NCI-H460 (cell line): ENCODE measurements at regions not wholly inside any gene's neighbourhood (a gene's known extent, or its start where the extent isn't known, plus 50 kb on each side); places are given as distances from the start of the nearest gene placed in this dataset.

Source experiments
- DNase-seq: peaks from one replicate; pipeline ENCODE4 v3.0.0-alpha.2; 2016; ENCODE audit warnings: low read depth; ENCODE audit errors: extremely low read depth

GRCh38 chr10:117427356-117427755, 52.1 kb upstream of the PDZD8 start:
- DNase-seq: no peak

DNA sequence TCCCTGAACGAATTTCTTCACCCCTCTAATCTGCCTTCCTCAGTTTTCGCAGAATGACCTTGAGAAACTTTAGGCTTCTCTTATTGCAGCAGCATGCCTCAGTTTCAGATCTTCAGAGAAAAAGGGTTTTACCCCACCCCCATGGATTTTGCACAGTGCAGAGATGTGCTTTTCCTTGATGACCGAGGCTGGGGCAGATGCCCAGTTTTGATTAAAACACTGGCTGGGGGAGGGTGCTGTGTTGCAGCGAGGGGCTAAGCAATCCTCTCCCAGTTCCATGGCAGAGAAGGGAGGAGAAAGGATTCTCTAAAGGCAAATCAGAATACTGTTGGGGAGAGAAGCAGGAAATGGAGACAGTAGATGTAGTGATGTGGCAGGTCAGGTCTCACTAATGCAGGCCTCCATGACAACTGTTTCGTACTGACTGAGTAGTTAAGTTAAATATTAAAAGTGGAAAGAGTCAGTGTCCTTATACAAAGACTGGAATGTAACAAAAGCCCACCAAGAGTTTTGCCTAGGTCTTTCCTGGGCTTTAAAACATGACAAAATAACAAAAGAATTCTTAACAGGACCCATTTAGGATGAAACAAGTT, 50.8 kb upstream of the PDZD8 start:
- DNase-seq: no peak

DNA sequence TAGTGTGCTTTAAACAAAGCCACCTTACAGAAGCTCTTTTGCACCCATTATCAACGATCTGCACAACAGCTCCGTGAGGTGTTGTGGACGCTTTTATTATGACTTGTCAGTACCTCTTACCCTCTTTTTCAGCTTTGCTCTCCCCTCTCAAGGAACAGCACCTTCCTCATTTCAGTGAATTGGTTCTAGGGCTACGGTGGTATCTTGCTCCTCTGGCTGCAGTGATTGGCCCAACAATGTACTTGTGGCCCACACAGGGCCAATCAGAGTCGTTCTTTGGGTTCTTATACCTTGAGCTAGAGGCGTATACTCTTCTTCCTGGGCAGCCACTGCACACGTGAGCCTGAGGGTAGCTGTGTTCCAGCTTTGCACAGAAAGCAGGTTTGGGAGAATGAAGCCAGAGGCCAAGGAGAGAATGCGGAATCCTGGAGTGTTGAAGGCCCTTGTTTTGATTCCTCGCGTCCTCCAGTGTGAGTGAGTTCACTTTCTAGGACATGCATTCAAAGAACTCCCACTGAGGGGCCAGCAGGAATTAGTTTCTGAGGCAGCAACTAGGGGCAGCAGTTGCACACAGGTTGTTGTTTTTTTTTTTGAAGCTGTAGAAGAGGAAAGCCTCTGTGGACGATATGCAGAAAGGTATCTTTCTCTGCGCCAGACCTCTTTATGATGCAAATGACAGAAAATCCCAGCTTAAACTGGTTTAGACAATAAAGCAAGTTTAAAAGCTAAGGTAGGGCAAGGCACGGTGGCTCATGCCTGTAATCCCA, 49.8 kb upstream of the PDZD8 start:
- DNase-seq: no peak
